ENCODE measurements at regions not wholly inside any gene's neighbourhood (a gene's known extent, or its start where the extent isn't known, plus 50 kb on each side); places are given as distances from the start of the nearest gene placed in this dataset.
"Not testable (repeated sequence)": the region's sequence is repeated elsewhere in the genome, so short reads cannot be mapped to it uniquely, and the experiment has no call there.

GRCh38 chr9:86997156-86997555 is 49.9 kb upstream of the GAS1 start:
- no peak for DNase-seq (ENCODE audit: low read depth in 2 of 2)

- DNase-seq (ENCODE audit: low read depth in 2 of 2), result no peak
These were observed 50.6 kb upstream of the GAS1 start for GRCh38 chr9:86997951-86998350.

DNA sequence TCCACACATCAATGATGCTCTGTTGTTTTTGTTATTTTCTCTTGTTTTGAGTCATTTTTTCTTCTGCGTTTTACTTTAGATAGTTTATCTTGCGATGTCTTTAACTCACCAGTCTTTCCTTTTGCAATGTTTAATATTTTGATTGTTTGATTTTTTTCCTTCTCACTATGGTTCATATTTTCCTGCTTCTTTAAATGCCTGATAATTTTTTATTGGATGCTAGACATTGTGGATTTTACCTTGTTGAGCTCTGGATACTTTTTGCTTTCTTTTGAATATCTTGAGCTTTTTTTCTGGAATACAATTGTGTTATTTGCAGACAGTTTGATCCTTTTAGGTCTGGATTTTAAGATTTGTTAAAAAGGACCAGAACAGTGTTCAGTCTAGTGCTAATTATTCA is 55.2 kb upstream of the GAS1 start:
- DNase-seq (ENCODE audit: low read depth in 2 of 2), result no peak

DNA sequence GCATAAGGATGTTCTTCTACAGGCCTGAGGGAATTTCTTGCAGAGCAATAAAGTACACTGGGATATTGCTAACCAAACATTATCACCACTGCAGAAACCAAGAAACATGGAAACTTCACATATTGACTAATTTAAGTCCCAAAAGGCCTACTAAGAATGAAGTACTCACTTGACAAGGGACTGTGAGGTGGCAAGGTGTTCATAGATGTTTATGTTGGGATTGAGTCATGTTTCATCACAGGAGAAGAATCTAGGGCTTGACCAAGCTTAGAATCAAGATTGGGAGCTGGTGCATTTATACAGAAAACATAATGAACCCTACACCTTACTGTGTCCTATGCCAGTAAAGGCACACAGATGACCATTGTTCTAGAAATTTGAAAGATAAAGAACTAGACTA is 56.7 kb upstream of the GAS1 start:
- no peak for DNase-seq (ENCODE audit: low read depth in 2 of 2)

- no peak for DNase-seq (ENCODE audit: low read depth in 2 of 2)
These were observed 59.6 kb upstream of the GAS1 start for GRCh38 chr9:87006956-87007355.

DNA sequence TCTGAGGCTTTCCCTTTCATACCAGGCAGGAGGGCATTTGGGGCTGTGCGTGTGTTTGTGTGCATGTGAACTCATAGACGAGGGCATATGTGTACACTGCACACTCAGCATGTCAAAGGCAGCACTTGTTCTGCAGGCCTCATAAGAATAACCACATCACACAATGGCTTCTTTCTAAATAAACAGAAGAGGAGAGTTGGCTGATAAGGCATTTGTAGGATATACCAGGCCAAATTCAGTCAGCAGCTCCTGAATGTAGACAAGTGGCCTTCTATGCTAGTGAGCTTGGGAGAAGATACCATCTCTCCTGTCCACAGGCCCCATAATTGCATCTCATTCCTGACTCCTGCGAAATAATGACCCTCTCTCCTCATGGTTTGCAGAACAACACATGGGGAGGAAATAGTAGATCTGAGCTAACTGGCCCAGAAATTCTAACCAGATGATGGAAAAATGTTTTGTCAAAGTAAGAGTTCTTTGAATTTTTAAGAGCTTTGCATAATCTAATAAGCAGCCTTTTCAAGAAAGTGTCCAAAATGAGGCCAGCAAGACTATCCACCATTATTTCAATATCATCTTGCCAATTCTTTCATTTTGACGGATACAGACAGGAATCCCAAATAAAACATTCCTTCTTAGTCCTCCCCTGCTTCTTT is 60.5 kb upstream of the GAS1 start:
- no peak for DNase-seq (ENCODE audit: low read depth in 2 of 2)

DNA sequence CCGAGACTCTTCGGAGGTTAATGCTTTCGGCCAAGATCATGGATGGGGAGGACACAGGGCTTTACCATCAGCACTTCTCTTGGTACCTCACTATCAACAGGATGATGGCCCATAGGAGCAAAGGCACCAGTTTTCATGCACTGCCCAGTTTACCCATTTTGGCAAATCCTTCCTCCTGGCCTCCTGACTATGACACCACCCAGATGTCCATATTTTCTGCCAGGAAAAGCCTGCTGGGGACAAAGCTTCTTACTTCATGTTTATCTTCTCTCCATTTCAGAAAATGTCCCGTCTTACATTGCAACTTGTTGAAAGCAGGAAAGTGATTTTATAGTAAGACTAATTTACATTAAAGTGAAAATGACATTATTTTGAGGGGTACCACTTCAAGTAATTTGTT is 61.4 kb upstream of the GAS1 start:
- no peak for DNase-seq (ENCODE audit: low read depth in 2 of 2)

DNA sequence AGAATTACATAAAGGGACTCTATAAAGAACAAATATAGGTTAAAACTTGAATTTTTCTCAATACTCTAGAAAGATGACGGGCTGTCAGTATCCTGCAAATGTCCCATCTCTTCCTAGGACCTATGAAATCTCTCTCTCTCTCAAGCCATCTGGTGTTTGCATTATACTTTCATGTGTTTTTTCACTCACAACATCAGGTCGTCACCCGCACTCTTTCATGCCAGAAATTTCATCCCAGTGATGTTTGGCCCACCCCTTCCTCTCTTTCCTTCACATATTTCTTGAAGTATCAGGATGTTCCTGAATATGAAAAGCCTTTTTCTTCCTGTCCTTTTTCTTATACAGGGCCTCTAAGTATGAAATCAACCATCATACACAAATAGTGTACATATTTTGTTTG is 63.3 kb upstream of the GAS1 start:
- no peak for DNase-seq (ENCODE audit: low read depth in 2 of 2)

- no peak for DNase-seq (ENCODE audit: low read depth in 2 of 2)
These were observed 64.2 kb upstream of the GAS1 start for GRCh38 chr9:87011551-87011950.

DNA sequence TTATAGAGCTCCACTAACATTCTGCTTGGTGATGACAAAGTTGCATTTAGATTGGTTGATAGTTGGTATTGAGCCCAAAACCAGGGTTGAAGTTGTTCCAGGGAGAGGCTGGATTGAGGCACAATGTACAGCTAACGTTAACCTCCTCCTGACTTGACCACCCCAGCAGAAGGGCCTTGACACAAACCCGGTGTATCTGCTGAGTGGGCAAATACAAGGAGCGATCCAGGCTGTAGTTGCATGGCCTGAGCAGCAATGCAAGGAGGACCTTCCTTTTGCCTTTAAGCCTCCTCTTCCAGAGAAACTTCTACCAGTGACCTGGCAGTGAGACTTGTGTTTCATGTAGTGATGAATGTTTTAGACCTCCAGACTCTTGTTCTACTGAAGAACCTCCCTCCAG is 66.2 kb upstream of the GAS1 start:
- no peak for DNase-seq (ENCODE audit: low read depth in 2 of 2)

DNA sequence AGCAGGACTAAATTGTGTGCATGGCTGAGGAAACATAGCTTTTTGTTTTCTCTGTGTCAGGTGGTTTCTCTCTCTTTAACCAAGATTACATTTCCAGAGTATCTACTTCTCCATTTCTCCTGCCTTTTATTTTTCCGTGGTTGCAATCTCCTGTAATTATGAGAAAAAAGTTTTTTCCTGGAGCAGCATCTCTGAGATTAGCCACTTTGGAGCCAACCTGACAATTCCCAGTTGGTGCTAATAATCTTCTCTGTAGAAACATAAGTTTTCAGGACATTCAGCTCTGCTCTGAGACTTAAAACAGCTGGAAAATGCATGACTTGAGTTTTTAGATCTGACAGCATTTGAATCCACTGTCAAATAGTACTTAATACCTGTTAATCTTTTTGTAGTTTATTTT is 67.1 kb upstream of the GAS1 start:
- no peak for DNase-seq (ENCODE audit: low read depth in 2 of 2)

DNA sequence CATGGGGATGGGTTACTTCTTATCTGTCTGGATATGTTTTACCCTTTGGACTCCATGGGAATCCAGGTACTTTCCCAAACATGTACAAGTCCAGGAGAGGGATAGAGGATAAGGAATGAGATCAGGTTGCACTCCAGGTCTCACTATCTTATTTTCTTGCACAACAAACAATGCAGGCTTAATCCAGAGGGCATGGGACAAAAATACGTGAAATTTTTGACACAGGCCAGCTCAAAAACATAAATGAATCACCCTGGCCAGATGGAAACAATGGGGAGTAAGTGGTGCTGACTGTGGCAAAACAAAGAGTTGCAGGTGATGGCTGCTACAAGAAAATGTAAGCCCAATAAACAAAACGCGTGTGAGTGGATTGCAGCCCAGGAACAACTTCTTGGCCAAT is 69.4 kb upstream of the GAS1 start:
- no peak for DNase-seq (ENCODE audit: low read depth in 2 of 2)

DNA sequence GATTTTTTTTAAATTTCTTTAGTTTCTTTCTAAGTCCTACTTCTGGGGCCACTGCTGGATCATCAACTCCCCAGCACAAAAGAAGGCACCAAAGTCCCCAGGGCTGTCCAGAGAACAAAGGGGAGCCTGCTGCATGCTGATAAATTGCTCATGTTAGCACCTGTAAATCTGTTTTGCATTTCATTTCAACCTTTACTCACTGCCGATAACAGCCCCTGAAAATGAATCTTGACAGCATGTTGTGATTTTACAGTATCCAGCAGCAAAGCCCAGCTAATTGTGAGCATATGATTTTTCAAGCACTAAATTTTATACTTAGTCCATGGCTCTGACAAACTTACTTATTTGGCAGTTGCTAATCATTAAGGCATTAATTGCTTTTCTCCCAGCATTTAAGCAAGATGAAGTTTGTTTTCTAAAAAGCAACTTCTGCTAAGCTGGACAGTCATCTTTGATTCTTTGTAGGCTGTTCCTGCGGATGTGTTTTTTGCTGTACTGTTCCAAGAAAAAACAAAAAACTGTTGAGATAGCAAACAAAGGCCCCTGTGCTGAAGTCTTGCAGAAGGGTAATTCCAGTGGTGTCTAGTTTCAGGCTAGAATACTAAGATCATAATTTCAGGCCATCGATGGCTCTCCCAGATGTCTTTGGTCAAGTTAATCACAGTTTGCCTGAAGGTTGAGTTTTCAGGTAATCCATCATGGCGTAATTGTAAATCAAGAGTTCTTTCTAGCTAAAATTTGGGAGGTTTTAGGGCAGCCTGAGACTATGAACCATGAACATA is 73.1 kb upstream of the GAS1 start:
- DNase-seq (ENCODE audit: low read depth in 2 of 2), result no peak

DNA sequence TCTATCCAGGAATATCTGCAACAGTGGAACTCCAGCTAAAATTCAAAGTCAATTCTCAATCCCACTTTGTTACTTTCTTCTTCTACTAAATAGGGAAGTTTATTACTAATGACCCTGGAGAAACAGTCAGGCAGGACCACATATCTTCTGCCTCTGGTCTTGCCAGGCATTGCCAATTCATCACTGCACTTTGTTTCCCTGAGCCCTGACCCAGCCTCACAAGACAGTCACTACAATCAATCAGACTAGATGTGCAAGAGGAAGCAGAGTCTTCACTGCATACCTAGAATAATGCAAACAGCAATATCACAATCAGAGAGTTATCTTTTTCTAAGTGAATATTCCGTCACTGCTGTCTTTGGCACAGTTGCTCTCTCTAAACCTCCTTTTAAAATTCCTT is 74.9 kb upstream of the GAS1 start:
- no peak for DNase-seq (ENCODE audit: low read depth in 2 of 2)

DNA sequence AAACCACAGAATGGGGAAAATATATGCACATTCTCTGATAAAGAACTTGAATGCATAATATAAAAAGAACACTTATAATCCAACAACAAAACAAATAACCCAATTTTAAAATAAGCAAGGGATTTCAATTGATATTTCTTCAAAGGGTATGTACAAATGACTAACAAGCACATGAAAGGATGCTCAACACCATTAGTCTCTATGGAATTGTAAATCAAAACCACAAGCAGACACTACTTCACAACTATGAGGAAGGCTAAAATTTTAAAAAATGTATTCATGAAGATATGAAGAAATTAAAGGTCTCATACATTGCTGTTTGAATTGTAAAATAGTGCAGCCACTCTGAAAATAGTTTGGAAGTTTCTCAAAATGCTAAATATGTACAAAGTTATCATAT is 78.9 kb upstream of the GAS1 start:
- DNase-seq (ENCODE audit: low read depth in 2 of 2), result no peak

DNA sequence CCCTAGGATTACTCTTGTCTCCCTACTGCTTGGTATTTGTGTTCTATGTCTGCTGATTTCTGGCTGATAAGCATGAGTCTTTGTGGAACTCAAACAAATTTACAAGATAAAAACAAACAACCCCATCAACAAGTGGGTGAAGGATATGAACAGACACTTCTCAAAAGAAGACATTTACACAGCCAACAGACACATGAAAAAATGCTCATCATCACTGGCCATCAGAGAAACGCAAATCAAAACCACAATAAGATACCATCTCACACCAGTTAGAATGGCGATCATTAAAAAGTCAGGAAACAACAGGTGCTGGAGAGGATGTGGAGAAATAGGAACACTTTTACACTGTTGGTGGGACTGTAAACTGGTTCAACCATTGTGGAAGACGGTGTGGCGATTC is 81.5 kb upstream of the GAS1 start:
- not testable (repeated sequence) for DNase-seq (ENCODE audit: low read depth in 2 of 2)

- no peak for DNase-seq (ENCODE audit: low read depth in 2 of 2)
These were observed 82.6 kb upstream of the GAS1 start for GRCh38 chr9:87029905-87030304.

- no peak for DNase-seq (ENCODE audit: low read depth in 2 of 2)
These were observed 87.5 kb upstream of the GAS1 start for GRCh38 chr9:87034841-87035240.

DNA sequence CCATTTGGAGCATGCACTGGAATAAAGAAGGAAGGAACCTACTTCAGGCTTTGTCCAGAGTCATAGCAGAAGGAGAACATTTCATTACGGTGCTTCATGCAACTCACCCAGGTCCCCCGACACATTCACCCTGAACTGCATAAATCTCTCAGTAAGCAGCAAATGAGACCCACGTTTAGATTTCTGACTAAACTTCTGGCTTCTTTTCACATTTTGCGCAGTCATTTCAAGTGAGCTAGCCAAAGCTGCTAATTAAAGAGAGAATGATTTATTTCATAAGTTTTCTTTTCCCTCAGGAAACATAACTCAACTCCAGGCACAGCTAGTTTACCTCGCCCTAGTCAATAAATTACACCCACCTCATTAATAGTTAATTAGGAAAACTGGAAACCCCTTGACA is 88.6 kb upstream of the GAS1 start:
- DNase-seq (ENCODE audit: low read depth in 2 of 2), result no peak

DNA sequence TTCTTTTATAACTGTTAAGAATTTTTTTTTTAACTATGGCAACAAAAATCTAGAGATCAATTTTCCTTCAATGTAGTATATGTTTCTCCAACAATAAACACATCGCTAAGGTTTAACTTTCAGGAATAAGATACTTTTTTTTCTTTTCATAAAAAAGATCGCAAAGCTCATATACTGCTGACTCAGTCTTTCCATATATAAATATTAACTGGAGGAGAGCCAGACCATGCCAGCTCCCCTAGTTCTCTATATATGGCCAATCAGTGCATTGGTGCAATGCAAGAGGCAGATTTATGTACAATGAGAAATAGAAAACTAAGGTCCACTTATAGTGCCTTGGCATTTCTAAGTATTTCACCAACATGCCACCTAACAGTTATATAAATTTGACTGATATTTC is 89.2 kb upstream of the GAS1 start:
- DNase-seq (ENCODE audit: low read depth in 2 of 2), result no peak

DNA sequence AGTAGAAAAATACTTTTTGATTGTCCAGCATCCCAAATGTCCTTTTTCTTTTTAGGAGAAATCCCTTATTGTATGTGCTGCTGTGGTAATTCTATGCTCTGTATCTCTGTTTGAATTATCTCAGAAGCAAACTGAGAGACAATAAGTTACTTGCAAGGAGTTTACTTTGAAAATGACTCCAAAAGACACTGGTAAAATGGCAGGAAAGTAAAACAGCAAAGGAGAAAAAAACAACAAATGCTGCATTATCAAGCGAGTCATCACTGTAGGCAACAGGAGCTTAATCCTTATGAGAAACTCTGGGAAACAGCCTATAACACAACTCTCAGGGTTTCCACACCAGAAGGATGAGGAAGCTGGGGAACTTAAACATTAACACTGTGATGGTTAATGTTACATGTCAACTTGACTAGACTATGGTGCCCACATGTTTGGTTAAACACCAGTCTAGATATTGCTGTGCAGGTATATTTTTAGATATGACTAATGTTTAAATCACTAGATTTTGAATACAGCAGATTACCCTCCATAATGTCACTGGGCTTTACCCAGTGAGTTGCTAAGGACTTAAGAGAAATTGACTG is 92.6 kb upstream of the GAS1 start:
- no peak for DNase-seq (ENCODE audit: low read depth in 2 of 2)

- DNase-seq (ENCODE audit: low read depth in 2 of 2), result no peak
These were observed 93.2 kb upstream of the GAS1 start for GRCh38 chr9:87040410-87041009.

Data from stimulated activated CD4-positive, alpha-beta T cell treated with anti-CD3 and anti-CD28 coated beads, Interleukin-1b, Interleukin-23, amount 100 ng/mL, for 4 hours (primary cell).